MCF 10A (cell line): ENCODE measurements at regions not wholly inside any gene's neighbourhood (a gene's known extent, or its start where the extent isn't known, plus 50 kb on each side); places are given as distances from the start of the nearest gene placed in this dataset.

Source experiments
- BruUV-seq: library from RNA; stranded (reverse); fragments of 400-500 nt; replicated peaks from 2 replicates; lab custom pipeline; 2021; lab: Mats Ljungman, UMichigan
- CTCF ChIA-PET: fragments of 300-600 bp; sonication (Branson Sonifier 250); formaldehyde crosslinking; extraction: SDS; loops from one replicate; lab custom pipeline; 2021; ENCODE audit warnings: antibody characterized with exemption, inconsistent platforms; lab: Yijun Ruan, JAX
- POLR2A ChIA-PET: fragments of 300-600, 350-650 bp; sonication (Branson Sonifier 250); formaldehyde crosslinking; extraction: SDS; loops from one replicate; lab custom pipeline; 2020; ENCODE audit warnings: antibody characterized with exemption, inconsistent platforms; lab: Yijun Ruan, JAX
- DNase-seq: peaks from one replicate; pipeline ENCODE4 v3.0.0-alpha.2; 2018; ENCODE audit not compliant: unreplicated experiment
- H3K27ac Mint-ChIP-seq: one replicate; pipeline ENCODE4 v1.8.0; 2022; ENCODE audit warnings: mild to moderate bottlenecking, low read depth, mixed read lengths; ENCODE audit not compliant: unreplicated experiment
- H3K27me3 Mint-ChIP-seq: one replicate; pipeline ENCODE4 v1.8.0; 2022; ENCODE audit warnings: mixed read lengths; ENCODE audit not compliant: insufficient read depth, unreplicated experiment
- H3K36me3 Mint-ChIP-seq: one replicate; pipeline ENCODE4 v1.8.0; 2022; ENCODE audit warnings: mild to moderate bottlenecking, moderate library complexity, mixed read lengths; ENCODE audit not compliant: insufficient read depth, unreplicated experiment
- H3K4me1 Mint-ChIP-seq: one replicate; pipeline ENCODE4 v1.8.0; 2022; ENCODE audit warnings: mixed read lengths; ENCODE audit not compliant: insufficient read depth, unreplicated experiment
- H3K4me3 Mint-ChIP-seq: one replicate; pipeline ENCODE4 v1.8.0; 2022; ENCODE audit warnings: mild to moderate bottlenecking, moderate library complexity, mixed read lengths; ENCODE audit not compliant: unreplicated experiment
- H3K9me3 Mint-ChIP-seq: one replicate; pipeline ENCODE4 v1.8.0; 2022; ENCODE audit warnings: mixed read lengths; ENCODE audit not compliant: unreplicated experiment
- intact Hi-C: fragments of 100-400 bp; cut with micrococcal nuclease; formaldehyde crosslinking; loops from 2 replicates; pipeline ENCODE4 v1.14.1; 2022
- TF ChIP-seq, protein P1 (sequence below): fragments of 200-600 bp; IDR thresholded peaks from one replicate; pipeline ENCODE4 v1.8.0; 2022; ENCODE audit warnings: antibody characterized with exemption, mild to moderate bottlenecking; ENCODE audit not compliant: unreplicated experiment

DNA sequence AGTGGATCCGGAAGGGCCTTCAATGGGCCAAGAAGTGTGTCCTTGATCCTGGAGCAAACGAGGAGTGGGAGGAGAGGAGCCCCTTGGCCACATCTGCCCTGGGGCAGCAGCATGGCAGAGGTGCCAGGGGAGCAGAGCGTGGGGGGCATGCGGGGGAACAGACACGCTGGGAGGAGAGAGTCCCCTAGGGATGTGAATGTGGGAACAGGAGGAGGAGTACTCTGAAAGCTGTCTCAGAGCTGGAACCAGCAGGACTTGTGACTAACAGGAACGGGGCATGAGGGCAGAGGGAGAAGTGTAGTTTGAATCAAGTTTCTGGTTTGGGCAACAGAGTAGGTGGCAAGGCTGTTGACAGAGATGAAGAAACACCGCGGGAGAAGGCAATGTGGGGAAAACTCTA is 54.5 kb upstream of the SLC35C1 start:
- TF ChIP-seq, protein P1, sequence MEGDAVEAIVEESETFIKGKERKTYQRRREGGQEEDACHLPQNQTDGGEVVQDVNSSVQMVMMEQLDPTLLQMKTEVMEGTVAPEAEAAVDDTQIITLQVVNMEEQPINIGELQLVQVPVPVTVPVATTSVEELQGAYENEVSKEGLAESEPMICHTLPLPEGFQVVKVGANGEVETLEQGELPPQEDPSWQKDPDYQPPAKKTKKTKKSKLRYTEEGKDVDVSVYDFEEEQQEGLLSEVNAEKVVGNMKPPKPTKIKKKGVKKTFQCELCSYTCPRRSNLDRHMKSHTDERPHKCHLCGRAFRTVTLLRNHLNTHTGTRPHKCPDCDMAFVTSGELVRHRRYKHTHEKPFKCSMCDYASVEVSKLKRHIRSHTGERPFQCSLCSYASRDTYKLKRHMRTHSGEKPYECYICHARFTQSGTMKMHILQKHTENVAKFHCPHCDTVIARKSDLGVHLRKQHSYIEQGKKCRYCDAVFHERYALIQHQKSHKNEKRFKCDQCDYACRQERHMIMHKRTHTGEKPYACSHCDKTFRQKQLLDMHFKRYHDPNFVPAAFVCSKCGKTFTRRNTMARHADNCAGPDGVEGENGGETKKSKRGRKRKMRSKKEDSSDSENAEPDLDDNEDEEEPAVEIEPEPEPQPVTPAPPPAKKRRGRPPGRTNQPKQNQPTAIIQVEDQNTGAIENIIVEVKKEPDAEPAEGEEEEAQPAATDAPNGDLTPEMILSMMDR, result no peak
- CTCF ChIA-PET, result interaction anchor here (1.1 kb wide), 1 partner anchor 21 kb away, joined by 4 read pairs; no protein-coding TSS in a partner anchor
- H3K9me3 Mint-ChIP-seq, result no peaks in the 10 kb centered on the region
- BruUV-seq, result no TSS peak
- intact Hi-C loops, result no loop called here
- no peak overlapping the region for H3K27ac Mint-ChIP-seq
- H3K36me3 Mint-ChIP-seq, result peaks cover 5% of the 10 kb centered on the region
- no peak overlapping the region for H3K4me3 Mint-ChIP-seq
- no peak for DNase-seq
- POLR2A ChIA-PET, result interaction anchor here (0.6 kb wide), 1 partner anchor 16 kb away, joined by 3 read pairs; no protein-coding TSS in a partner anchor
- H3K27me3 Mint-ChIP-seq, result peaks cover 41% of the 10 kb centered on the region
- H3K4me1 Mint-ChIP-seq, result no peaks in the 10 kb centered on the region

DNA sequence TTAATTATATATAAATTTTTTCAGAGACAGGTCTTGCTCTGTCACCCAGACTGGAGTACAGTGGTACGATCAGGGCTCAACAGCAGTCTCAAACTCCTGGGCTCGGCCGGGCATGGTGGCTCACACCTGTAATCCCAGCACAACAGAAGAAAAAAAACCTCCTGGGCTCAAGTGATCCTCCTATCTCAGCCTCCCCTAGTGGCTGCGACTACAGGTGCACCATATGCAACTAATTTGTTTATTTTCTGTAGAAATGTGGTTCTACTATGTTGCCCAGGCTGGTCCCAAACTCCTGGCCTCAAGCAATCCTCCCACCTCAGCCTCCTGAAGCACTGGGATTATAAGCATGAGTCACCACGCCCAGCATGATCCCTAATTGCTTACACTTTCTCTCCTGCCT is 56.1 kb upstream of the SLC35C1 start:
- no peaks in the 10 kb centered on the region for H3K9me3 Mint-ChIP-seq
- H3K36me3 Mint-ChIP-seq, result peaks cover 5% of the 10 kb centered on the region
- CTCF ChIA-PET, result interaction anchor here (0.6 to 1.2 kb wide), 2 partner anchors 23 to 377 kb away, joined by 3 read pairs; no protein-coding TSS in a partner anchor
- DNase-seq, result peak; percentile 8
- no peak overlapping the region for H3K4me3 Mint-ChIP-seq
- H3K27me3 Mint-ChIP-seq, result peaks cover 38% of the 10 kb centered on the region
- POLR2A ChIA-PET, result no interaction called here
- no peak overlapping the region for H3K27ac Mint-ChIP-seq
- intact Hi-C loops, result no loop called here
- no peaks in the 10 kb centered on the region for H3K4me1 Mint-ChIP-seq
- TF ChIP-seq, protein P1, result no peak
- no TSS peak for BruUV-seq

DNA sequence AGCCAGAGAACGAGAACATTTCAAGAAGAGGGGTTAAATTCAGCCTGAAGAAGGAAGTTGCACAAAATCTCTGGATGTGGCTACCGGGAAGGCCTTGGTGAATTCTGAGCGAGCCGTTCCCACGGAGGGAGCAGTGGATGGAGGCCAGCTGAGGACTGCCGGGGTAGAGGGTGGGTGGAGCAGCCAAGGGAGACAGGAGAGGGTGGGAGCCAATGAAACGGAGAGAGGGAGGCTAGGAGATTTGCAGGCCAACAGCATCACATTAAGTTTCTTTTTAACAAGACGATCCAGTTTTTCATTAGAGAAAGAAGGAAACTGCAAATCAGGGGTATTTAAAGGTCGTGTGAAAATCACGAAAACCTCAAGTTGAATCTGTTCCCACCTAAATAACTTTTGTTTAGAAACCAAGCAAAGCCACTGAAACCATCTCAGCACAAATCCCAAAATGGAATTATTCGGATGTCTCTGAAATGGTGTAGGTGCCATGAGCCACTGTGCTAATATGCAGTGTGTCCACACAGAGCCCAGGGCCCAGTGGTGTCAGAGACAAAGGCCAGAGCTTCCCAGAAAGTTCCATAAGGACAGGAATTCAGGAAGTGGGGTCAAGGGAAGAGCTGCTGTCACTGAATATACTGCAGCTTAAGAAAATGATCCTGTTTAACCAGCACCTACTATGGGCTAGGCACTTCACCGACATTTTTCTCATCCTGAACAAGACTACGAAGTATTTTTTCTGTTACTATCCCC is 59.7 kb upstream of the SLC35C1 start:
- intact Hi-C loops, result no loop called here
- Mint-ChIP-seq H3K27me3 (peaks cover 23% of the 10 kb centered on the region), H3K36me3 (no peaks in the 10 kb centered on the region), H3K9me3 (no peaks in the 10 kb centered on the region), H3K4me1 (no peaks in the 10 kb centered on the region), H3K4me3 (no peak overlapping the region), H3K27ac (no peak overlapping the region)
- BruUV-seq, result no TSS peak
- CTCF ChIA-PET, result interaction anchor here (0.6 kb wide), 1 partner anchor 28 kb away, joined by 3 read pairs; no protein-coding TSS in a partner anchor
- POLR2A ChIA-PET, result no interaction called here
- TF ChIP-seq, protein P1, result no peak
- DNase-seq, result no peak

DNA sequence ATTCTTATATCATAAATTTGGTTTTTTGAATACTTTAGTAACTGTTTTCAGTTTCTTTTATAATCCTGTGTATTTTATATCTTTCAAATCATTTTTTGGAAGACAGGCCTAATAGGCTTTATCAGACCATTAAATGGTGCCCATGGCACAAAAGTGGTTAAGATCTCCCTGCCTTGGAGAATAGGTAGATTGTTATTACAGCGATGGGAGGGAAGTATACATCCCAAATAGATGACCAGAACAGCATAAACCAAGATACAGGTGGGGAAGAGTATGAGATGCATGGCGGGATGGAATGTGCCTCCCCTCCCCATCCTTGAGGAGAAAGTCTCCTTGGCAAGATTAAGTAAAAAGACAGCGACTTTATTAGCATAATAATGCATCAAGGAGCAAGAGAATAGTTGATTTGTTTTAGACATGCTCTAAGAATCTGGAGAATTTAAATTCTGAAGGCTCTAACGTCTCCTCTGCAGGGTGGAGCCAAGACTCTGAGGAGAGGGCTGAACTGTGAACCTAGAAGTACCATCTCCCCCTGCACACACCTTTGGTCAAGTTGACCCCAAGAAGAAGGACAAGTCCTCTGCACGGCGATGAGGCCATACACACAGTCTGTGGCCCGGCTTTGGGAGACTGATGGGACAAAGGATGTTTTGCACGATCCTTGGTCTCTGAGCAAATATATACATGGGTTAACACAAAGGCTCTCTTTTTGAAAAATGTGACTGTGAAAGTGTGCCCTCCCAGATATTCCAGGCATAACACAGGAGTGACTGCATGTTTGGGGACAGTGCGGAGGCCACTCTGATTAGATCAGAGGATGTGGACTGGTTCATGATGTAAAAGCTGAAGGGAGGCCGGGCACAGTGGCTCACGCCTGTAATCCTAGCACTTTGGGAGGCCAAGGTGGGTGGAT is 61.1 kb upstream of the SLC35C1 start:
- POLR2A ChIA-PET, result no interaction called here
- H3K4me3 Mint-ChIP-seq, result no peak overlapping the region
- no peaks in the 10 kb centered on the region for H3K9me3 Mint-ChIP-seq
- intact Hi-C loops, result no loop called here
- TF ChIP-seq, protein P1, result no peak
- no peak for DNase-seq
- H3K27me3 Mint-ChIP-seq, result peaks cover 13% of the 10 kb centered on the region
- CTCF ChIA-PET, result interaction anchor here (0.6 kb wide), 1 partner anchor 28 kb away, joined by 3 read pairs; no protein-coding TSS in a partner anchor
- H3K36me3 Mint-ChIP-seq, result no peaks in the 10 kb centered on the region
- H3K4me1 Mint-ChIP-seq, result no peaks in the 10 kb centered on the region
- no peak overlapping the region for H3K27ac Mint-ChIP-seq
- BruUV-seq, result no TSS peak
